ENCODE measurements at regions not wholly inside any gene's neighbourhood (a gene's known extent, or its start where the extent isn't known, plus 50 kb on each side); places are given as distances from the start of the nearest gene placed in this dataset.
"Not testable (repeated sequence)": the region's sequence is repeated elsewhere in the genome, so short reads cannot be mapped to it uniquely, and the experiment has no call there.

GRCh38 chr2:67876176-67876575, 186.6 kb downstream of the C1D start:
- no peak for FAIRE-seq

DNA sequence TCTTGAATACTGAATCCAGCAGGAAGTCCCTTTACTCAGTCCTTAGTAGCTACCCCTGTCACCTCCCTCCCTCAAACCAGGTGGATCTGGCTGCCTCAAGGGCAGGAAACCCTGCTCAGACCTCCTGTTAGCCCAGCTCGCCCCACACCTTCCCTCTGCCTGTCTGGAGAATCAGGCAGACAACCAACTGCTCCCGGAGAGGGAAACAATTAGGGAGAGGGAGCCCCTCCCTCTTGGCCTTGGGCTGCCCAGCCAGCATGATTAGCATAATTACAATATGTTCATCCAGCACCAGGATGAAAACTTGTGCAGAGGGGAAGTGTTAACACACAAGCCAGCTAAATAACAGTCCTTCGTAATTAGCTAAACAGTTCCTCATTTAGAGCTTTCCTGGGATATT, 185.5 kb downstream of the C1D start:
- no peak for FAIRE-seq

DNA sequence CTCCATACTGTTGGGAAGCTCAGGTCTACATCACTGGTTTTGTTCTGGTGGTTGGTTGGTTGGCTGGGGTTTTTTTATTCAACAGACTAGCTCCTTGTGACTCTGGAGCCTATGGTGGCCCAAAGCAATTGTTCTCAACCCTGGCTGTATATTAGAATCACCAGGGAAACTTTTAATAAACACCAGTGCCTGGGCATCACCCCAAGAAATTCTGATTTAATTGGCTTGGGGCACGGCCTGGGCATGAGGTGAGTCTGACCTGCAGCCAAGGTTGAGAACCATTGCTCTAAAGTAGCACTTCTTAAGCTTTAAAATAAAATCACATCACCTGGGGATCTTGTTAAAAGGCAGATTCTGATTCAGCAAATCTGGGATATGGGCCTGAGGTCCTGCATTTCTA, 184.1 kb downstream of the C1D start:
- FAIRE-seq, result no peak

- FAIRE-seq, result no peak
Observed at GRCh38 chr2:67879586-67880290, 183.1 kb downstream of the C1D start.

GRCh38 chr2:67880291-67880761, 182.5 kb downstream of the C1D start:
- FAIRE-seq, result no peak

GRCh38 chr2:67881816-67882215, 181.0 kb downstream of the C1D start:
- no peak for FAIRE-seq

DNA sequence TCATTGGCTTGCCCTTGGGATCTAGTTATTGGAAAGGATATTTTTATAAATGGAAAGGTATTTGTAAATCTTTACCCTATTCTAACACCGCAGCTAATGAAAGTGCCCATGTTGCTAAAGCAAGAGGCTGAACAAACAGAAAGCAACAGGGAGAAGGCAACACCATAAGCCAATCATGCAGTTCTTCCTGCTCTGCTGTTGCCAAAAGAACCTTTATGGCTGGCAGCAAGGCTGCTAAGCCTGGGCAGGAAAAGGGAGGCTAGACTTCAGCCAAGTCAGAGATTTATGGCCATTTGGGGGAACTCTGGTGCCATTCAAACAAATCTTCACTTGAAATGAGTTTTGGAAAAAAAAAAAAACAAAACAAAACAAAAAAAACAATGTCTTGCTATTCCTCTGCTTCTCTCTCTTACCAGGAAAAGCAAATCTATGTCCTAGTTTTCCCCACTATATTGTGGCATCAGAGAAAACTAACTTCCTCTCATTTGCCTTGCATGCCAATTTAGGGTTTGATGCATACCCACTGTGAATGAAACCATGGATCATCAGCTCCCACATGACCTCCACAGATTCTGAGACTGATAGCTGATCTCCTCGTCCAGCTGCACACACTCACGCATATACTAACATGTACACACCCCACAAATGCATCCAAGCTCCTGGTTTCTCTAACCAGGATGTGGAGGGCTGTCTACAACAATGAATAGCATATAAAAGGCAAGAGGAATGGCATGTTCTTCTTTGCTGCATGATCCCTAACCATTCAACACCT, 179.3 kb downstream of the C1D start:
- FAIRE-seq, result no peak

GRCh38 chr2:67888351-67889005, 174.3 kb downstream of the C1D start:
- FAIRE-seq, result no peak

- no peak for FAIRE-seq
Observed at GRCh38 chr2:67889056-67889455, 173.7 kb downstream of the C1D start.

DNA sequence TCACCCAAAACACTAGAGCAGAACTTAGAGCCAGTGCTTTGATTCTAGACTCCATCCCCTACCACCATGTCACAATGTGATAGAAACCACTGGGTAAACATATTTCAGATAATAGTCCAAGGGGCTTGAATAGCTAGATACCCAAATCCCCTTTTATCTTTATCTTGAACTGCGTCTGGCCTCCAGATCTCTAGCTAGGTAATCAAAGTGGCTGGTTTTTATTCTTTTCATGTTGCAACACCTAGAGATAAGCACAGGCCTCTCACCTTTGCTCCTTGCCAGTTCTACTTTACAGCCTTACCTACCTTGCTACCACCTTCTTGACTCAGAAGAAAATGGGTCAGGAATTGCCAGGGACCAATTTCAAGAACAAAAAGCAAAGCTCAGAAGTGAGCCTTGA, 171.2 kb downstream of the C1D start:
- FAIRE-seq, result no peak

DNA sequence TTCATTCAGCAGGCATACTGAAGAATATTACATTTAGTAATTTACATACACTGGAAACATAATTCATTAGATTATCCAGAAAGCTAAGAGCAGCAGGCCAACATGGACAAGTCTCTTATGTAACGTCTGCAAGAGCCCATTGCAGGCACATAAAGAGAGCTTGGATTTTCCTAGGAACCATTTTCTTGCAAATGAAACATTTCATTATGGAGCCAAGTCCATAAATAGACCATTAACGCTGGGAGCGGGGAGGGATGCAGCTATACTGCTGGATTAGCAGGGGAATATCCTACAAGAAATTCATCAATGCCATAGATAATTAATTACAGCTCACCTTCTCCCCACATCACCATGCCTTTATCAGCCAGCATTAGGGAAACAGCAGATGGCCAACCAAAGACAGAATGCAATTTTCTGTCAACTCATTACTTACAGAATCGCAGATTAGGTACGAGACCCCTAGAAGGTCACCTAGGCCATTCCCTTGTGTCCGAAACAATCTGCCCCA, 170.4 kb downstream of the C1D start:
- no peak for FAIRE-seq

GRCh38 chr2:67895227-67895941, 167.4 kb downstream of the C1D start:
- no peak for FAIRE-seq

DNA sequence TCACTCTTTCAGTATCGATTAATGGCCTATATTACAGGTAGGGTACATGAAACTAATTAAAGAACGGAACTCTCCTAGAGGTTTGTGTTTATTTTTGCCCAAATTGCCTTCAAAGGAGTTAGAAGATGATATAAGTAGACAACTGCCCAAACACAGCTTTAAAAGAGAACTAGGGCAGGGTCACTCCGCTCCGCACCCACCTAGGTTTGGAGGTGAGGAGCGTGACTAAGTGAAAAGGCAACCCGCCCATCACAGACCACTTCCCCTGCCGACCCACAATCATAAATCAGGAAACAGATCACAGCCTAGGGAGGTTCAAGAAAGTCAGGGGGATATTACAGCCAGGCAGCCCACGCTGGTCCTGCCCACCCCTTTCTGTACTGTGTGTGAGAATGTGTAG, 166.7 kb downstream of the C1D start:
- FAIRE-seq, result no peak

- no peak for FAIRE-seq
Observed at GRCh38 chr2:67896476-67896875, 166.3 kb downstream of the C1D start.

DNA sequence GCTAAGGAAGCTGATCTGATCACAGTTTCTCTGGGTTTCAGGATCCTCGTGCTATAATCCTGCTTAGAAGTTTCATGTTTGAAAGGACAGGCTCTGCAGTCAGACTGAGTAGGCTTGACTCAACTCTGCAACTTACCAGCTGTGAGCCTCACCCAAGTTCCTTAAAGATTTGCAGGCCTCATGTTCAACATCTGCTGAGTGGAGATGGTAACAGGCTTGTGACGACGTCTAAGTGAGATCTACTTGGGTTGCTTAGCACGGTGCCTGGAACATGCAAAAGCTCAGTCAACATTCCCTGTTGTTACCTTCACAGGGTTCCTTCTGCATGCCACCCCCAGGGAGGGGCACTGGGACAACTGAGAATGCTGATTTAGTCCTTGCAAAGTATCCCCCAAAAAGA, 164.2 kb downstream of the C1D start:
- FAIRE-seq, result no peak

- no peak for FAIRE-seq
Observed at GRCh38 chr2:67899187-67899586, 163.6 kb downstream of the C1D start.

GRCh38 chr2:67900826-67901225, 162.0 kb downstream of the C1D start:
- FAIRE-seq, result no peak

DNA sequence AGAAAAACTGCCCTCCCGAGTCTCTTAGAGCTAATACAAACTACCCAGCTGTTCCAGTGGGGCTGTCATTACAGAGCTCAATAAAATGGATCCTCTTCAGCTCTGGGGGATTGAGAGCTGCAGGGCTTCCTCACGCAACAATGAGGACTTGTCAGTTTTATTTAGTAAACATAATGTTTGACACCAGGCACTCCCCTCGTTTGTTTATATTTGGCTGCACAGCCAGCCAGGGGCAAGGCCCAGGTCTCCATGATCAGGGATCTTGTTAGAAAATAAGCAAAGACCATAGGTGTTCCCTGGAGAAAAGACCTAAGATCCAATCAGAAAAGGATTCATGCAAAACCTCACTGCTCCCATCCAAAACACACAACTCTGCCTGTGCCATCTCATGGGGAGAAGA, 158.2 kb downstream of the C1D start:
- no peak for FAIRE-seq

- no peak for FAIRE-seq
Observed at GRCh38 chr2:67904966-67905365, 157.8 kb downstream of the C1D start.

- FAIRE-seq, result not testable (repeated sequence)
Observed at GRCh38 chr2:67906547-67906946, 156.3 kb downstream of the C1D start.

DNA sequence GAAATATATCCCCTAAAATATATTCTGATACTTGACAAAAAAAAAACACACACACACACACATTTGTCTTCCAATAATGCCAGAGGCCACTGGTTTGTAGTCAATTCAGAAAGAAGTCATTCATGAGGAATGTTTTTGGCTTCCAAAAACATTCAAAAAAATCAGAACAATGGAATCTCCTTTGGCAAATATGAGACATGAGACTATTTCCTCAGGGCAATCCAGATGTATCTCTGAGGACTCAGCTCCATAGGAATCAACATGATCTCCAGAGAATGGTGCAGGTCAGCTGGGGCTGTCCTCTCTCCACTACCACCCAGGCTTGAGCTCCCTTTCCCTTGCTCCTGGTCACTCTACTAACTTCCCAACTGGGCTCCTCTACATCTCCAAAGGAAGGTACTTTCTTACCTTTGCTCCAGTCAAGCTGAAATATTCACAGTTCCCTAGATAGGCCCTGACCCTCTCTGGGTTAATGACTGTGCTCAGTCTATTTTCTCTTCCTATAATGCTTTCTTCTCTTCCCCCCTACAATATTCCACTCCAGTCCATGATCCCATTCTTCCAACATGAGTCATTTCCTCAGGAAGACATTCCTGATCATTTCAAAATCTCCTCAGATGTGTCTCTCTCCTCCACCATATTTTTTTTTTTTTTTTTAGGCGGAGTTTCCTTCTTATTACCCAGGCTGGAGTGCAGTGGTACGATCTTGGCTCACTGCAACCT, 145.3 kb downstream of the C1D start:
- no peak for FAIRE-seq

- FAIRE-seq, result no peak
Observed at GRCh38 chr2:67918471-67918870, 144.3 kb downstream of the C1D start.

Data from colon (tissue), 2 donors.